GM10266 (cell line): ENCODE measurements at regions not wholly inside any gene's neighbourhood (a gene's known extent, or its start where the extent isn't known, plus 50 kb on each side); places are given as distances from the start of the nearest gene placed in this dataset.
"Not testable (repeated sequence)": the region's sequence is repeated elsewhere in the genome, so short reads cannot be mapped to it uniquely, and the experiment has no call there.

ENCODE experiments used
- DNase-seq: peaks from one replicate; pipeline ENCODE4 v3.0.0; 2012; ENCODE audit errors: extremely low spot score
- CTCF ChIP-seq: IDR thresholded peaks from 2 replicates; pipeline ENCODE4 v1.5.1; 2012; ENCODE audit warnings: mild to moderate bottlenecking, low read depth; ENCODE audit not compliant: control insufficient read depth, insufficient read depth; ENCODE audit errors: missing control alignments

GRCh38 chr10:21347043-21347784 is 178.3 kb downstream of the SKIDA1 start:
- DNase-seq = no peak
- TF ChIP-seq CTCF = no peak

- TF ChIP-seq CTCF = no peak
These were observed 182.4 kb downstream of the SKIDA1 start for GRCh38 chr10:21343087-21343486.

GRCh38 chr10:21342499-21342898 is 183.0 kb downstream of the SKIDA1 start:
- not testable (repeated sequence) for DNase-seq

More at GRCh38 chr10:21343087-21343486, 182.4 kb downstream of the SKIDA1 start:
- DNase-seq = no peak

GRCh38 chr10:21340331-21340730 is 185.2 kb downstream of the SKIDA1 start:
- no peak for DNase-seq
- TF ChIP-seq CTCF = no peak

- TF ChIP-seq CTCF = no peak
- DNase-seq = no peak
These were observed 188.2 kb downstream of the SKIDA1 start for GRCh38 chr10:21337171-21337792.

- no peak for DNase-seq
- no peak for TF ChIP-seq CTCF
These were observed 188.9 kb downstream of the SKIDA1 start for GRCh38 chr10:21336476-21337170.

- TF ChIP-seq CTCF = no peak
- DNase-seq = no peak
These were observed 190.4 kb downstream of the SKIDA1 start for GRCh38 chr10:21334891-21335696.
